ENCODE measurements at regions not wholly inside any gene's neighbourhood (a gene's known extent, or its start where the extent isn't known, plus 50 kb on each side); places are given as distances from the start of the nearest gene placed in this dataset.
"Not testable (repeated sequence)": the region's sequence is repeated elsewhere in the genome, so short reads cannot be mapped to it uniquely, and the experiment has no call there.

- DNase-seq (ENCODE audit: low read depth in 2 of 2) = no peak
Measured at GRCh38 chr5:113719549-113719948, 206.1 kb downstream of the YTHDC2 start.

DNA sequence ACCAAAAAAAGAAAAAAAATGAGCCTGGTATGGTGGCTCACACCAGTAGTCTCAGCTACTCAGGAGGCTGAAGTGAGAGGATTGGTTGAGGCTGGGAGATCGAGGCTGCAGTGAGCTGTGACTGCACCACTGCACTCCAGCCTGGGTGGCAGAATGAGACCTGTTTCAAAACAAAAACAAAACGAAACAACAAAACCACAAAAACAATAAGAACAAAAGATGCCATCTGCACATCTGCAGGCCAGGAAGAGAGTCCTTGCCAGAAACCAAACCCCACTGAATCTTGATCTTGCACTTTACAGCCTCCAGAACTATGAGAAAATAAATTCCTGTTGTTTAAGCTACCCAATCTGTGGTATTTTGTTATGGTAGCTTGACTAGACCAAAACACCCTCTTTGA lies 207.7 kb downstream of the YTHDC2 start:
- DNase-seq (ENCODE audit: low read depth in 2 of 2) = no peak

- DNase-seq (ENCODE audit: low read depth in 2 of 2) = no peak
Measured at GRCh38 chr5:113723021-113723420, 209.5 kb downstream of the YTHDC2 start.

DNA sequence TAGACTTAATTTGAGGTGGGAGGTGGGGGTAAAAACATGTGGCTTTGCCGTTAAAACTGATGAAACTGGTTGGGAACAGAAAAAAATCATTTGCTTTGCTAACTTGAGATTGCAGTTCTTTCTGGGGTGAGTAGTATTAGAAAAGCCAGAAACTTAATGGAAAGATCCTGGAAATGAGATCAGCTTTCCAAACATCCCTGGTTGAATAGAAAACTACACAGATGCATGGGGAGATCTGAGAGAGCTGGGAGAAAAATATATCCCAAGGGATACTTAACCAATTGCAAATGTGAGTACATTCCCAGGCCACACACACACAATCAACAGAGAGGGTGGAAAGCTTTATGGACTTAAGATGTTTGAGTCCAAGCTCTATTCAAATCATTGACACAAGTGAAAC lies 222.3 kb downstream of the YTHDC2 start:
- DNase-seq (ENCODE audit: low read depth in 2 of 2) = no peak

DNA sequence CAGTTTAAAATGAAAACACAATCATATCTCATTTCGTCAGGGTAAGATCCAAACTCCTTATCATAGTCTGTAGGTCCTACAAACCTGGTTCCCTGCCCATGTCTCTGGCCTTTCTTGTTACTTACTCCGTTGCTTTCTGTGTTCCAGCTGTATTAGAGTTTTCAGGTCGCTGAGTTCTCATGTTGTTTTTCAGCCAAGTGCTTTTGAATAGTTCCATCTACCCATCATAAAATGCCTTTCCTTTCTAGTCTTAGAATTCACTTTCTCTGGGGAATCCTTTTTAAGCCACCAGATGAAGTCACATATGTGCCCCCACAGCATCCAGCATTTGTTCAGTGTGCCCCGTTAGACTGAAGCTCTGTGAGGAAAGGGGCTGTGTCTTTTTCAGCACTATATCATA lies 228.7 kb downstream of the YTHDC2 start:
- DNase-seq (ENCODE audit: low read depth in 2 of 2) = no peak

DNA sequence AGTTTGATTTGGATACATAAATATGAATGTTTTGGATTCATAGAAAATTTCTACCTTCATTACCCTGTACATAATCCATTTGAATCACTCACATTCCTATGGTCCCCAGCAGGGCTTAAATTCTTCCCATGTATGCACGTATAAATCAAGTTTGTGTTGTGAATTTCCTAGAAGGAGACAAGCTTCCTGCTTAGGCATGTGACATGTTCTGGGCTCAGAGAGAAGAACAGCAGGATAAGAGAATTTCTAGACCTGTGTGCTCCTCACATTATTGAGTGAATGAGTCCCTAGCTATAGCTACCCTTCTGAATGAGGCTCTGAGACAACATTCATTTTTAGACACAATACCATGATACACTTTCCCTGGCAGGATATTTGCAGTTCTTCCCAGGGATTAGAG lies 229.1 kb downstream of the YTHDC2 start:
- no peak for DNase-seq (ENCODE audit: low read depth in 2 of 2)

DNA sequence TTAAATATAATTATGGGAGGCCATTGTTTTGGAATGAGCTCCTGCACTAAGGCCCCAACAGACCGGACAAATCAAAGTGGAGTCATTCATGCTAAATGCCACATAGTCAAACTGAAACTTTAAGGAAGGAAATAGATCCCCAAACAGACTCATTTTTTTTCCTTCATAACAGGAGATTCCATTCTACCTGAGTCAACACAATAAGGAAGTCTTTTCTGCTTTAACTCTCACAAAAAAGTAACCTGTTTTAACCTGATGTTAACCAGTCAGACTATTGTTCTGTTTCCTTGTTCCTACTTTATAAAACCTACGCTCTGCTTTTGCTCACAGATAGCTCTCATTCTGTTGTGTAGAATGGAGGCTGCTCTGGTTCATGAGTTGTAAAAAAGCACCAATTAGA lies 234.9 kb downstream of the YTHDC2 start:
- DNase-seq (ENCODE audit: low read depth in 2 of 2) = peak; percentile 68 to 76

DNA sequence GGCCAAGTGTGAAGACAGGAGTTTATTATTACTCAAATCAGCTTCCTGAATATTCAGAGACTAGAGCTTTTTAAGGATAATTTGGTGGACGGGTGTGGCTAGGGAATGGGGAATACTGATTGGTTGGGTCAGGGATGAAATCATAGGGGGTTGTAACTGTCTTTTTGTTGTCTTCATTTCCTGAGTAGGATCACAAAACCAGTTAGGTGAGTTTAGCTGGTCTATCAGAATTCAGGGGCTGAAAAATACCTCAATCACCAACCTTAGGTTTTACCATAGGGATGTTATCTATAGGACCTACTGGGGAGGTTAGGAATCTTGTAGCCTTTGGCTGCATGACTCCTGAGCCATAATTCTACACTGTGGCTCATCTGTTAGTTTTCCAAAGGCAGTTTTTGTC lies 235.8 kb downstream of the YTHDC2 start:
- DNase-seq (ENCODE audit: low read depth in 2 of 2) = no peak

DNA sequence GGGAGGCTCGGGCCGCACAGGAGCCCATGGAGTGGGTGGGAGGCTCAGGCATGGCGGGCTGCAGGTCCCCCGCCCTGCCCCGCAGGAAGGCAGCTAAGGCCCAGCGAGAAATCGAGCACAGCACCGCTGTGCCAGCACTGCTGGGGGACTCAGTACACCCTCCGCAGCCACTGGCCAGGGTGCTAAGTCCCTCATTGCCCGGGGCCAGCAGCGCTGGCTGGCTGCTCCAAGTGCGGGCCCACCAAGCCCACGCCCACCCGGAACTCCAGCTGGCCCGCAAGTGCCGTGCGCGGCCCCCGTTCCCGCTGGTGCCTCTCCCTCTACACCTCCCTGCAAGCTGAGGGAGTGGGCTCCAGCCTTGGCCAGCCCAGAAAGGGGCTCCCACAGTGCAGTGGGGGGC lies 239.7 kb downstream of the YTHDC2 start:
- not testable (repeated sequence) for DNase-seq (ENCODE audit: low read depth in 2 of 2)

GRCh38 chr5:113755516-113755915 lies 242.0 kb downstream of the YTHDC2 start:
- DNase-seq (ENCODE audit: low read depth in 2 of 2) = no peak

GRCh38 chr5:113757508-113757907 lies 244.0 kb downstream of the YTHDC2 start:
- DNase-seq (ENCODE audit: low read depth in 2 of 2) = no peak

GRCh38 chr5:113759505-113759904 lies 246.0 kb downstream of the YTHDC2 start:
- no peak for DNase-seq (ENCODE audit: low read depth in 2 of 2)

DNA sequence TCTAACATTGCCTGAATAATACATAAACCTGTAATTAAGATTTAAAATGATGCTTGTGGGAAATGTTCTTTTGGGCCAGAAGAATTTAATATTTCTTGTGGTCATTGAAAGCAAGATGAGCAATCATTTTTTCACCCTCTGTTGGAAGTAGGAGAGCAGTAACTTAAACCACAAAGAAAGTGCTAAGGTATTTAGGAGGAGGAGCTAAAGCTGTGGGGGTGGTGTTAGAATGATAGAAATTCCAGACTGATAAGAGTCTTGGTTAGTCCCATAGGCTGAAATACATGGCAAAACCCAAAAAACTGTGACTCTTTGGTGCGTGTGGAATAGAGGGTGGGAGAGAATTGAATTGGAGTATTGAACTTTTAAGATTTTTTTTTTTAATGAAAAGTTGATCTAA lies 247.0 kb downstream of the YTHDC2 start:
- no peak for DNase-seq (ENCODE audit: low read depth in 2 of 2)

DNA sequence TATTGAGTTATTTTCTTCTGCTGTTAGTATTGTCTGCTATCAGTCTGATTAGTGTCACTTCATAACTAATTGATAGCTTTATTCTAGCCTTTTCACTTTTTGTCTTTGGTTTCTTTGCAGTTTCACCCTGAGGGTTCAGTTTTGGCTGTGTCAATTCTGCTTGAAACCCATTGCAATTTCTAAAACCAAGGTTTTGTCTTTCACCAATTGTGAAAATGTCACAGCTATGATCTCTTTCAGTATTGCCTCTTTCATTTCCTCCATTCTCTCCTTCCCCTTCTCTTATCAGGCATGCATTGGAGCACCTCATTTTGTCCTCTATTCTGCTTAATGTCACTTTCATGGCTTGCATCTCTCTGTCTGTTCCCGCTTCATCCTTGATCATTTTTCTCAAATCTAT lies 248.1 kb downstream of the YTHDC2 start:
- DNase-seq (ENCODE audit: low read depth in 2 of 2) = no peak

GRCh38 chr5:113764382-113764781 lies 250.9 kb downstream of the YTHDC2 start:
- no peak for DNase-seq (ENCODE audit: low read depth in 2 of 2)

DNA sequence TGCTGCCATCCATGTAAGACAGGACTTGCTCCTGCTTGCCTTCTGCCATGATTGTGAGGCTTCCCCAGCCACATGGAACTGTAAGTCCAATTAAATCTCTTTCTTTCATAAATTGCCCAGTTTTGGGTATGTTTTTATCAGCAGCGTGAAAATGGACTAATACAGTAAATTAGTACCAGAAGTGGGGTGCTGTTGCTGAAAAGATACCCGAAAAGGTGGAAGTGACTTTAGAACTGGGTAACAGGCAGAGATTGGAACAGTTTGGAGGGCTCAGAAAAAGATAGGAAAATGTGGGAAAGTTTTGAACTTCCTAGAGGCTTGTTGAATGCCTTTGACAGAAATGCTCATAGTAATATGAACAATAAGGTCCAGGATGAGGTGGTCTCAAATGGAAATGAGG lies 253.3 kb downstream of the YTHDC2 start:
- DNase-seq (ENCODE audit: low read depth in 2 of 2) = not testable (repeated sequence)

DNA sequence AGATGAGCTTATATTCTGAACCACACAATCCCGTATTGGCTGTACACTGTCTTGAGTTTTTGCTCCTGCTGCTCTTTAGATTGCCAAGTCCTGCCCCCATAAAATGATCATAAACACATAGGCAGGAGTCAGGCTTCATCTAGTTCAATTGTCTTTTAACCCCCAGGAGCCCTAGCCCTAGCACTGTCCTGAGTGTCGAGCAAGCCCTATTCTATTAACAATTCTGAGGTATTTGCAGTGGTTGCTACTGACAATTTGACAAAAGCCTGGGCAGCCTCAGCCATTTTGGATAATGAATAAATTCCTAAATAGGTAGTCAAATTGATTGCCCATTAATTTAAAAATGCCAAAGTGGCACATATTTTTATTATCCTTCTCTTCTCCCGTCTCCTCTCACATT lies 257.2 kb downstream of the YTHDC2 start:
- no peak for DNase-seq (ENCODE audit: low read depth in 2 of 2)

DNA sequence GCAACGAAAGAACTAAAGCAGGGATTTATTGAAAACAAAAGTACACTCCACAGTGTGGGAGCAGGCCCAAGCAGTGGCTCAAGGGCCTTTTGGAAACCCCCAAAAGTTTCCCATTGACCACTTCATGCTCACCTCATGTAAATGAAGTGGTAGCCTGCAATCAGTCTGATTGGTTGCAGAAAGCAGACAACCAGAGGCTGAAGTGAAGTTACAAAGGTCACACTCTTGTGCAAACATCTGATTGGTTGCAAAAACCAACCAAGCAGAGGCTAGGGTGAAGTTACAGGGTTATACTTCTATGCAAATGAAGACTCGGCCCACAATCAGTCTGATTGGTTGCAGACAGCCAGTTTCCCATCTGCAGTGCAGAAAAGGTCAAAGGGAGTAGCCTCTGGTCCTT lies 258.0 kb downstream of the YTHDC2 start:
- no peak for DNase-seq (ENCODE audit: low read depth in 2 of 2)

- DNase-seq (ENCODE audit: low read depth in 2 of 2) = no peak
Measured at GRCh38 chr5:113776168-113776567, 262.7 kb downstream of the YTHDC2 start.

GRCh38 chr5:113776832-113777525 lies 263.5 kb downstream of the YTHDC2 start:
- peak; percentile 7 to 21 for DNase-seq (ENCODE audit: low read depth in 2 of 2)

DNA sequence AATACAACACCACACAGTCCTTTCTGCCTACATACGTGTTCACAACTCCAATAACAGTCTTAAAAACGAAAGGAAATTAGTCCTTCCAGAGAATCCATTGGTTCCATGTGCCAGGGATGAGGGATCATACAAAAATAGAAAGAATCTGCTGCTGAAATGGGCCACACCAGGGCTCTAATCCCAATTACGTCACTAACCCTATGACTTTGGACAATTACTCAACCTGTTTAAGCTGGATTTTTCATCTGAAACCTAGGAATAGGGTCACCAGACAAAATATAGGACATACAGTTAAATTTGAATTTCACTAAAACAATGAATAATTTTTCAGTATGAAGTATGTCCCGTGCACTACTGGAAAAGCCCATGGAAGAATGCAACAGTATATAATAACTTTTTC lies 264.7 kb downstream of the YTHDC2 start:
- DNase-seq (ENCODE audit: low read depth in 2 of 2) = no peak

GRCh38 chr5:113788141-113788655 lies 274.7 kb downstream of the YTHDC2 start:
- no peak for DNase-seq (ENCODE audit: low read depth in 2 of 2)

- no peak for DNase-seq (ENCODE audit: low read depth in 2 of 2)
Measured at GRCh38 chr5:113789769-113790168, 276.3 kb downstream of the YTHDC2 start.

GRCh38 chr5:113792806-113793205 lies 279.3 kb downstream of the YTHDC2 start:
- DNase-seq (ENCODE audit: low read depth in 2 of 2) = no peak

Data from dermis microvascular lymphatic vessel endothelial cell (primary cell).